Neutrophil (primary cell): ENCODE measurements at regions not wholly inside any gene's neighbourhood (a gene's known extent, or its start where the extent isn't known, plus 50 kb on each side); places are given as distances from the start of the nearest gene placed in this dataset.
A peak's percentile ranks its signal among the peaks of the same experiment; 100 is the strongest.
"Not testable (repeated sequence)": the region's sequence is repeated elsewhere in the genome, so short reads cannot be mapped to it uniquely, and the experiment has no call there.

ENCODE experiments used
- H3K27ac ChIP-seq: fragments of 200-600 bp; sonication (generic); 2 replicates; pipeline ENCODE4 v1.5.1; 2016; ENCODE audit warnings: mild to moderate bottlenecking, moderate library complexity
- H3K27me3 ChIP-seq: fragments of 200-600 bp; sonication (generic); 2 replicates; pipeline ENCODE4 v1.6.0; 2016; ENCODE audit warnings: mild to moderate bottlenecking
- H3K36me3 ChIP-seq: fragments of 200-600 bp; sonication (generic); 2 replicates; pipeline ENCODE4 v1.5.1; 2017
- H3K4me1 ChIP-seq, 2 experiments: fragments of 200-600 bp in 1 of 2; sonication (generic) in 1 of 2; 1 replicate in 1 of 2; 2 replicates in 1 of 2; pipeline versions ENCODE4 v1.5.1 to v1.6.1; 2013 to 2016; ENCODE audit warnings: low read depth in 1 of 2, low read length in 1 of 2, mild to moderate bottlenecking in 1 of 2, moderate library complexity in 1 of 2; ENCODE audit not compliant: control insufficient read depth in 1 of 2, insufficient read depth in 1 of 2
- H3K4me3 ChIP-seq, 2 experiments: fragments of 200-600 bp in 1 of 2; sonication (generic) in 1 of 2; 1 replicate in 1 of 2; 2 replicates in 1 of 2; pipeline ENCODE4 v1.5.1; 2013 to 2016; ENCODE audit warnings: low read depth in 1 of 2, low read length in 1 of 2, mild to moderate bottlenecking in 1 of 2, moderate library complexity in 1 of 2
- H3K9me3 ChIP-seq: fragments of 200-600 bp; sonication (generic); 2 replicates; pipeline ENCODE4 v1.5.1; 2016
- CTCF ChIP-seq: fragments of 200-600 bp; sonication (generic); IDR thresholded peaks from 2 replicates; pipeline ENCODE4 v1.5.1; 2016; ENCODE audit warnings: antibody characterized with exemption

GRCh38 chr16:60091071-60091470 is 1357.0 kb upstream of the GOT2 start:
- Histone ChIP-seq H3K27ac (no peak overlapping the region), H3K36me3 (no peaks in the 10 kb centered on the region), H3K4me1 (no peaks in the 10 kb centered on the region), H3K9me3 (no peaks in the 10 kb centered on the region), H3K27me3 (no peaks in the 10 kb centered on the region), H3K4me3 (no peak overlapping the region)
- TF ChIP-seq CTCF: no peak

- Histone ChIP-seq H3K4me3 (no peak overlapping the region), H3K36me3 (no peaks in the 10 kb centered on the region), H3K4me1 (no peaks in the 10 kb centered on the region), H3K27ac (no peak overlapping the region), H3K27me3 (no peaks in the 10 kb centered on the region), H3K9me3 (no peaks in the 10 kb centered on the region)
- no peak for TF ChIP-seq CTCF
Observed at GRCh38 chr16:60087530-60087929, 1353.4 kb upstream of the GOT2 start.

- H3K4me3 ChIP-seq, H3K36me3 ChIP-seq, H3K4me1 ChIP-seq: not testable (repeated sequence)
Observed at GRCh38 chr16:60078819-60079218, 1344.7 kb upstream of the GOT2 start.

GRCh38 chr16:60077861-60078260 is 1343.7 kb upstream of the GOT2 start:
- Histone ChIP-seq H3K27me3 (no peaks in the 10 kb centered on the region), H3K9me3 (no peaks in the 10 kb centered on the region), H3K4me3 (no peak overlapping the region), H3K36me3 (no peaks in the 10 kb centered on the region), H3K4me1 (no peaks in the 10 kb centered on the region), H3K27ac (peak overlapping the region; percentile 77)
- TF ChIP-seq CTCF: no peak

More at GRCh38 chr16:60078819-60079218, 1344.7 kb upstream of the GOT2 start:
- H3K9me3 ChIP-seq, H3K27ac ChIP-seq, H3K27me3 ChIP-seq: not testable (repeated sequence)

GRCh38 chr16:60074378-60074777 is 1340.3 kb upstream of the GOT2 start:
- Histone ChIP-seq H3K27ac (no peak overlapping the region), H3K27me3 (no peaks in the 10 kb centered on the region), H3K4me1 (no peaks in the 10 kb centered on the region), H3K4me3 (no peak overlapping the region), H3K36me3 (no peaks in the 10 kb centered on the region), H3K9me3 (no peaks in the 10 kb centered on the region)
- no peak for TF ChIP-seq CTCF

- Histone ChIP-seq H3K4me1 (no peaks in the 10 kb centered on the region), H3K4me3 (no peak overlapping the region), H3K27ac (no peak overlapping the region), H3K9me3 (no peaks in the 10 kb centered on the region), H3K36me3 (no peaks in the 10 kb centered on the region), H3K27me3 (no peaks in the 10 kb centered on the region)
- TF ChIP-seq CTCF: no peak
Observed at GRCh38 chr16:60073376-60073775, 1339.3 kb upstream of the GOT2 start.
